PC-9 (cell line): ENCODE measurements at regions not wholly inside any gene's neighbourhood (a gene's known extent, or its start where the extent isn't known, plus 50 kb on each side); places are given as distances from the start of the nearest gene placed in this dataset.

ENCODE experiments used
- BruUV-seq: library from RNA; stranded (reverse); fragments of 400-500 nt; replicated peaks from 2 replicates; lab custom pipeline; 2021; lab: Mats Ljungman, UMichigan
- CTCF ChIA-PET: fragments of 300-600 bp; sonication (Branson Sonifier 250); formaldehyde crosslinking; loops from one replicate; lab custom pipeline; 2022; ENCODE audit warnings: antibody characterized with exemption; lab: Charles Lee
- POLR2A ChIA-PET: fragments of 300-600 bp; sonication (Branson Sonifier 250); formaldehyde crosslinking; loops from one replicate; lab custom pipeline; 2022; ENCODE audit warnings: antibody characterized with exemption; ENCODE audit not compliant: unreplicated experiment; lab: Charles Lee
- DNase-seq, 2 experiments: peaks; one replicate each; pipeline versions ENCODE4 v3.0.0 to v3.0.0-alpha.2; 2015 to 2022; ENCODE audit warnings: mixed read lengths in 1 of 2
- H2AFZ ChIP-seq: fragments of 200-600 bp; sonication (generic); 2 replicates; pipeline ENCODE4 v1.8.1; 2017; ENCODE audit warnings: antibody characterized with exemption
- H3F3A ChIP-seq: fragments of 200-600 bp; sonication (generic); 2 replicates; pipeline ENCODE4 v1.8.1; 2017; ENCODE audit warnings: antibody characterized with exemption, mild to moderate bottlenecking, low read depth; ENCODE audit not compliant: insufficient read depth
- H3K27ac ChIP-seq: fragments of 200-600 bp; sonication (generic); 2 replicates; pipeline ENCODE4 v1.6.1; 2016; ENCODE audit warnings: mixed run types
- H3K27me3 ChIP-seq: fragments of 200-600 bp; sonication (generic); 2 replicates; pipeline ENCODE4 v1.6.1; 2016; ENCODE audit warnings: low read depth, mixed run types; ENCODE audit not compliant: insufficient read depth
- H3K36me3 ChIP-seq: fragments of 200-600 bp; sonication (generic); 2 replicates; pipeline ENCODE4 v1.6.1; 2016; ENCODE audit warnings: low read depth, mixed run types
- H3K4me1 ChIP-seq: fragments of 200-600 bp; sonication (generic); replicated peaks from 2 replicates; pipeline ENCODE4 v1.6.1; 2016; ENCODE audit warnings: mixed run types; ENCODE audit not compliant: insufficient read depth
- H3K4me2 ChIP-seq: fragments of 200-600 bp; sonication (generic); 2 replicates; pipeline ENCODE4 v1.6.1; 2017; ENCODE audit warnings: mixed run types
- H3K4me3 ChIP-seq: fragments of 200-600 bp; sonication (generic); 2 replicates; pipeline ENCODE4 v1.6.1; 2016; ENCODE audit warnings: mixed run types
- H3K79me2 ChIP-seq: fragments of 200-600 bp; sonication (generic); 2 replicates; pipeline ENCODE4 v1.6.1; 2017; ENCODE audit warnings: low read depth, mixed run types
- H3K9me2 ChIP-seq: fragments of 200-600 bp; sonication (generic); 2 replicates; pipeline ENCODE4 v1.8.1; 2017; ENCODE audit warnings: mild to moderate bottlenecking; ENCODE audit not compliant: insufficient read depth
- H3K9me3 ChIP-seq: fragments of 200-600 bp; sonication (generic); 2 replicates; pipeline ENCODE4 v1.8.1; 2016; ENCODE audit warnings: low read depth; ENCODE audit not compliant: insufficient read depth
- H4K20me1 ChIP-seq: fragments of 200-600 bp; sonication (generic); 2 replicates; pipeline ENCODE4 v1.8.1; 2017; ENCODE audit not compliant: insufficient read depth
- EZH2 ChIP-seq: fragments of 200-600 bp; sonication (generic); IDR thresholded peaks from 2 replicates; pipeline ENCODE4 v1.8.0; 2017; ENCODE audit warnings: antibody characterized with exemption, low read depth
- intact Hi-C: fragments of 100-400 bp; cut with micrococcal nuclease; formaldehyde crosslinking; loops from one replicate; pipeline ENCODE4 v1.10.0; 2022; ENCODE audit not compliant: unreplicated experiment
- TF ChIP-seq, protein P1 (sequence below): fragments of 200-600 bp; sonication (generic); conservative IDR thresholded peaks from 2 replicates; pipeline ENCODE4 v1.6.1; 2017; ENCODE audit warnings: mixed run types, antibody characterized with exemption, mild to moderate bottlenecking, moderate library complexity

DNA sequence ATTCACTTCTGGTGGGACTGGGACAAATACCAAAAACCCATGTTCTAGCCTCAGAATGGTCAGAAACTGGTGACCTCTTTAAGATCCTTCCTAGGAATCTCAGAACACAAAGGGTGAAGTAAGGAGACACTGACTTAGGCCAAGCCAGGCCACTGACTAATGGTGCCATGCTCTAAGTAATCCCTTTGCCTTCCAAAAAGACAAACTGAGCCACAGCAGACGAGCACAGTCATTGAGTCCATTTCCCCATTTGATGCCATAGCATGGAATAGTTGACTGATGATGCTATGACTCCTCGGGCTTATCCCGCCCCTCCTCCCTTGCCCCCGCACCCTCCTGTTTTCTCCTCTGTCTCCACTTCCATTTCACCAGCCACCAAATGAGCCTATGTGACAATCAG, 145.8 kb upstream of the ZNF648 start:
- Histone ChIP-seq H2AFZ (no peak overlapping the region), H3K27ac (no peak overlapping the region), H3K9me2 (no peaks in the 10 kb centered on the region), H3K36me3 (no peaks in the 10 kb centered on the region), H3K79me2 (no peaks in the 10 kb centered on the region), H3K4me2 (no peak overlapping the region), H3F3A (no peaks in the 10 kb centered on the region), H3K4me1 (no peaks in the 10 kb centered on the region), H3K4me3 (no peak overlapping the region), H3K9me3 (no peaks in the 10 kb centered on the region), H4K20me1 (no peaks in the 10 kb centered on the region), H3K27me3 (no peaks in the 10 kb centered on the region)
- POLR2A ChIA-PET, result no interaction called here
- CTCF ChIA-PET, result no interaction called here
- TF ChIP-seq, protein P1, sequence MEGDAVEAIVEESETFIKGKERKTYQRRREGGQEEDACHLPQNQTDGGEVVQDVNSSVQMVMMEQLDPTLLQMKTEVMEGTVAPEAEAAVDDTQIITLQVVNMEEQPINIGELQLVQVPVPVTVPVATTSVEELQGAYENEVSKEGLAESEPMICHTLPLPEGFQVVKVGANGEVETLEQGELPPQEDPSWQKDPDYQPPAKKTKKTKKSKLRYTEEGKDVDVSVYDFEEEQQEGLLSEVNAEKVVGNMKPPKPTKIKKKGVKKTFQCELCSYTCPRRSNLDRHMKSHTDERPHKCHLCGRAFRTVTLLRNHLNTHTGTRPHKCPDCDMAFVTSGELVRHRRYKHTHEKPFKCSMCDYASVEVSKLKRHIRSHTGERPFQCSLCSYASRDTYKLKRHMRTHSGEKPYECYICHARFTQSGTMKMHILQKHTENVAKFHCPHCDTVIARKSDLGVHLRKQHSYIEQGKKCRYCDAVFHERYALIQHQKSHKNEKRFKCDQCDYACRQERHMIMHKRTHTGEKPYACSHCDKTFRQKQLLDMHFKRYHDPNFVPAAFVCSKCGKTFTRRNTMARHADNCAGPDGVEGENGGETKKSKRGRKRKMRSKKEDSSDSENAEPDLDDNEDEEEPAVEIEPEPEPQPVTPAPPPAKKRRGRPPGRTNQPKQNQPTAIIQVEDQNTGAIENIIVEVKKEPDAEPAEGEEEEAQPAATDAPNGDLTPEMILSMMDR, result no peak
- TF ChIP-seq EZH2, result no peak
- no TSS peak for BruUV-seq
- intact Hi-C loops, result no loop called here
- DNase-seq, result no peak

DNA sequence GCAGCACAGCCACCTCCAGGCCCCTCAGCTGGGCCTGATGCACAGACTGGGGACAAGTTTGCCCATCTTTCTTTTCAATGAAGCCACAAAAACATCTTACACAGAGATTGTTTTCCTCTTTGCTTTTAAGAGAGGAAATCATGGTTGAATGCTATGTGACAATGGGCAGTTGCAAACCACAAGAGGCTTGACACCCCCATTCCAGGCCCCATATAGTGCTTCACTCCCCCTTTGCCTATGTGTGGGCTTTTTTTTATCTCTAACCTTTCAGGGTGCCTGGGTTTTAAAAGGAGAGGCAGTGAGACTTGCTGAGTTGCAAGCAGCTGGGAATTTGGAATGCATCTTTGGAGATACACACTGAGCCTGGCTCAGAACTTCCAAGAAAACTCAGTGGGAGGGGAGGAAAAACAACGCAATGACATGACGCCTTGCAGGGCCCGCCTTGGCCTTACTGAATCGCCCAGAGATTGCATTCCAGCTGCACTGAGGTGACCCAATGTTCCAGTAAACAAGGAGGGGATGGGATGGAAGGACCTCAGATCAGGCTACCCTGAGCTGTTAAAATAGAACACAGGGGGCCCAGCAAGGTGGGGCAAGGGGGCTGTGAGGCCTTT, 145.2 kb upstream of the ZNF648 start:
- Histone ChIP-seq H3K36me3 (no peaks in the 10 kb centered on the region), H4K20me1 (no peaks in the 10 kb centered on the region), H3K4me3 (no peak overlapping the region), H3F3A (no peaks in the 10 kb centered on the region), H2AFZ (no peak overlapping the region), H3K79me2 (no peaks in the 10 kb centered on the region), H3K4me2 (no peak overlapping the region), H3K4me1 (no peaks in the 10 kb centered on the region), H3K27me3 (no peaks in the 10 kb centered on the region), H3K9me3 (no peaks in the 10 kb centered on the region), H3K9me2 (no peaks in the 10 kb centered on the region), H3K27ac (no peak overlapping the region)
- DNase-seq, result no peak
- POLR2A ChIA-PET, result no interaction called here
- no TSS peak for BruUV-seq
- CTCF ChIA-PET, result no interaction called here
- intact Hi-C loops, result no loop called here
- TF ChIP-seq, protein P1, result no peak
- TF ChIP-seq EZH2, result no peak

DNA sequence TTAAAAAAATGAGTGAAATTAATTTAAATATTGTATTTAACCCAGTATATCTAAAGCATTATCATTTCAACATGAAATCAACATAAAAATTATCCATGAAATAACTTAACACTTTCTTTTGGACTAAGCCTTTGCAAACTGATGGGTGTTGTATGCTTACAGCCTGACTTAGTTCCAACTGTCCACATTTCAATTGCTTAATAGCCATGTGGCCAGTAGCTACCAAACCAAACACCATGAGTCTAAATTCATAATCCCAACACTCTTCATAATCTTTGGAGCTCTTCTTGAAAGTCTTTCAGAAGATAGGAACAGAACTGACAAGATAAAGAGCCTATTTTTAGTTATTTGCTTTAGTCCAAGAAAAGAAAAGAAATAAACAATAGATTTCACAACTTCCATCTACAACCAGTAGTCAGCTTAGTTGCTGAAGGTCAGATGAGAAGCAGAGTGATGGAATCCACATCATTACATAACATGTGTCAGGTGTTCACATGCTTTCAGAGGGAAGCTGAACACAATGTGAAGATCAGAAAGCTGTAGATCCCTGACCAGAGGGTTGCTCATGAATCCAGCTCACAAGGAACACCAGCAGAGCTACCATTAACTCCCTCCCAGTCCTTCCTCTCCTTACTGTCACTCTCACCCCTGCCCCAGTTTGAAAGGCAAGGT, 144.0 kb upstream of the ZNF648 start:
- ChIA-PET CTCF (no interaction called here), POLR2A (interaction anchor here (0.7 kb wide), 1 partner anchor 52 kb away, joined by 3 read pairs; no protein-coding TSS in a partner anchor)
- DNase-seq, result no peak
- Histone ChIP-seq H3K9me3 (no peaks in the 10 kb centered on the region), H3K4me3 (no peak overlapping the region), H3K36me3 (no peaks in the 10 kb centered on the region), H3K79me2 (no peaks in the 10 kb centered on the region), H3K27ac (no peak overlapping the region), H3K4me2 (no peak overlapping the region), H4K20me1 (no peaks in the 10 kb centered on the region), H2AFZ (no peak overlapping the region), H3K4me1 (peaks cover 4% of the 10 kb centered on the region), H3K27me3 (no peaks in the 10 kb centered on the region), H3F3A (no peaks in the 10 kb centered on the region), H3K9me2 (no peaks in the 10 kb centered on the region)
- intact Hi-C loops, result no loop called here
- no peak for TF ChIP-seq EZH2
- TF ChIP-seq, protein P1, result no peak
- BruUV-seq, result no TSS peak
